IPS DF 4.7 (cell line): ENCODE measurements at regions not wholly inside any gene's neighbourhood (a gene's known extent, or its start where the extent isn't known, plus 50 kb on each side); places are given as distances from the start of the nearest gene placed in this dataset.
A peak's percentile ranks its signal among the peaks of the same experiment; 100 is the strongest.
"Not testable (repeated sequence)": the region's sequence is repeated elsewhere in the genome, so short reads cannot be mapped to it uniquely, and the experiment has no call there.

Experiments
- DNase-seq: peaks from one replicate; pipeline ENCODE4 v3.0.0-alpha.2; 2013; ENCODE audit warnings: low spot score; ENCODE audit errors: extremely low read depth

- DNase-seq: no peak
Measured at GRCh38 chr6:23547851-23548250, 578.2 kb upstream of the NRSN1 start.

GRCh38 chr6:23554953-23555352 is 571.1 kb upstream of the NRSN1 start:
- DNase-seq: not testable (repeated sequence)

- no peak for DNase-seq
Measured at GRCh38 chr6:23559587-23560343, 566.2 kb upstream of the NRSN1 start.

GRCh38 chr6:23561732-23562131 is 564.3 kb upstream of the NRSN1 start:
- no peak for DNase-seq

GRCh38 chr6:23562554-23562953 is 563.5 kb upstream of the NRSN1 start:
- no peak for DNase-seq

- no peak for DNase-seq
Measured at GRCh38 chr6:23563323-23563722, 562.7 kb upstream of the NRSN1 start.

GRCh38 chr6:23566418-23566817 is 559.6 kb upstream of the NRSN1 start:
- DNase-seq: no peak

- DNase-seq: no peak
Measured at GRCh38 chr6:23568292-23568691, 557.7 kb upstream of the NRSN1 start.

- DNase-seq: no peak
Measured at GRCh38 chr6:23584134-23584763, 541.8 kb upstream of the NRSN1 start.

- DNase-seq: no peak
Measured at GRCh38 chr6:23587582-23587981, 538.4 kb upstream of the NRSN1 start.

- no peak for DNase-seq
Measured at GRCh38 chr6:23589811-23590210, 536.2 kb upstream of the NRSN1 start.

- no peak for DNase-seq
Measured at GRCh38 chr6:23590498-23591126, 535.4 kb upstream of the NRSN1 start.

- DNase-seq: peak; percentile 1
Measured at GRCh38 chr6:23591761-23592160, 534.3 kb upstream of the NRSN1 start.

GRCh38 chr6:23600118-23600517 is 525.9 kb upstream of the NRSN1 start:
- no peak for DNase-seq

- no peak for DNase-seq
Measured at GRCh38 chr6:23601811-23602345, 524.1 kb upstream of the NRSN1 start.

GRCh38 chr6:23608931-23609435 is 517.0 kb upstream of the NRSN1 start:
- DNase-seq: no peak

GRCh38 chr6:23611776-23612381 is 514.1 kb upstream of the NRSN1 start:
- no peak for DNase-seq

GRCh38 chr6:23618366-23618765 is 507.6 kb upstream of the NRSN1 start:
- DNase-seq: no peak

- no peak for DNase-seq
Measured at GRCh38 chr6:23620911-23621401, 505.1 kb upstream of the NRSN1 start.

GRCh38 chr6:23630726-23631635 is 495.0 kb upstream of the NRSN1 start:
- DNase-seq: no peak
